ENCODE measurements at regions not wholly inside any gene's neighbourhood (a gene's known extent, or its start where the extent isn't known, plus 50 kb on each side); places are given as distances from the start of the nearest gene placed in this dataset.

- POLR2A ChIA-PET (ENCODE audit: unreplicated experiment) = no interaction called here
- no TSS peak for BruUV-seq (replicated peaks)
- Histone ChIP-seq H3F3A (ENCODE audit: low read length, unreplicated experiment) (no peaks in the 10 kb centered on the region), H2AFZ (ENCODE audit: low read length) (no peak overlapping the region), H3K9me3 (ENCODE audit: low read length) (no peaks in the 10 kb centered on the region), H3K4me3 (ENCODE audit: low read length) (no peak overlapping the region), H3K79me2 (ENCODE audit: low read length) (no peaks in the 10 kb centered on the region), H3K27ac (ENCODE audit: low read length) (no peak overlapping the region), H3K4me2 (ENCODE audit: low read length) (no peak overlapping the region), H3K4me1 (ENCODE audit: insufficient read depth, low read length) (no peaks in the 10 kb centered on the region), H3K36me3 (ENCODE audit: low read depth, low read length) (no peaks in the 10 kb centered on the region), H4K20me1 (ENCODE audit: low read length) (no peaks in the 10 kb centered on the region), H3K9me2 (replicated peaks; ENCODE audit: low read length) (no peaks in the 10 kb centered on the region), H3K27me3 (ENCODE audit: low read length) (no peaks in the 10 kb centered on the region), H3K9ac (ENCODE audit: low read length) (no peak overlapping the region)
- CTCF ChIA-PET = no interaction called here
- TF ChIP-seq EZH2 (IDR thresholded peaks at IDR 0.05; ENCODE audit: low read length, unreplicated experiment) (no peak), CTCF (conservative IDR thresholded peaks at IDR 0.05; ENCODE audit: low read depth, low read length) (no peak), EZH2phosphoT487 (IDR thresholded peaks at IDR 0.05; ENCODE audit: borderline replicate concordance, low read length) (no peak)
- intact Hi-C loops (cut with micrococcal nuclease) = no loop called here
- ATAC-seq (no peak), DNase-seq (no peak)
Observed at GRCh38 chr2:223508372-223508771, 93.8 kb downstream of the SCG2 start.

- H3K27me3 ChIP-seq (ENCODE audit: low read length) = no peaks in the 10 kb centered on the region
- no peaks in the 10 kb centered on the region for H3F3A ChIP-seq (ENCODE audit: low read length, unreplicated experiment)
- no TSS peak for BruUV-seq (replicated peaks)
- TF ChIP-seq EZH2phosphoT487 (IDR thresholded peaks at IDR 0.05; ENCODE audit: borderline replicate concordance, low read length) (no peak), EZH2 (IDR thresholded peaks at IDR 0.05; ENCODE audit: low read length, unreplicated experiment) (no peak), CTCF (conservative IDR thresholded peaks at IDR 0.05; ENCODE audit: low read depth, low read length) (no peak)
- H3K4me2 ChIP-seq (ENCODE audit: low read length) = no peak overlapping the region
- intact Hi-C loops (cut with micrococcal nuclease) = no loop called here
- ChIA-PET CTCF (no interaction called here), POLR2A (ENCODE audit: unreplicated experiment) (no interaction called here)
- ATAC-seq (no peak), DNase-seq (no peak)
- peaks cover 4% of the 10 kb centered on the region; the same call in 1 of the 2 replicates for H3K4me1 ChIP-seq (ENCODE audit: insufficient read depth, low read length)
- no peaks in the 10 kb centered on the region for H4K20me1 ChIP-seq (ENCODE audit: low read length)
- H3K36me3 ChIP-seq (ENCODE audit: low read depth, low read length) = no peaks in the 10 kb centered on the region
- no peak overlapping the region for H2AFZ ChIP-seq (ENCODE audit: low read length)
- H3K4me3 ChIP-seq (ENCODE audit: low read length) = no peak overlapping the region
- no peaks in the 10 kb centered on the region for H3K9me2 ChIP-seq (replicated peaks; ENCODE audit: low read length)
- no peaks in the 10 kb centered on the region for H3K79me2 ChIP-seq (ENCODE audit: low read length)
- no peak overlapping the region for H3K9ac ChIP-seq (ENCODE audit: low read length)
- peaks cover 5% of the 10 kb centered on the region; the same call in 1 of the 2 replicates for H3K9me3 ChIP-seq (ENCODE audit: low read length)
- no peak overlapping the region for H3K27ac ChIP-seq (ENCODE audit: low read length)
Observed at GRCh38 chr2:223510713-223511112, 91.4 kb downstream of the SCG2 start.

GRCh38 chr2:223511168-223511567 lies 91.0 kb downstream of the SCG2 start:
- Histone ChIP-seq H3F3A (ENCODE audit: low read length, unreplicated experiment) (no peaks in the 10 kb centered on the region), H2AFZ (ENCODE audit: low read length) (no peak overlapping the region), H3K4me3 (ENCODE audit: low read length) (no peak overlapping the region), H3K4me2 (ENCODE audit: low read length) (no peak overlapping the region), H3K27me3 (ENCODE audit: low read length) (no peaks in the 10 kb centered on the region), H3K9ac (ENCODE audit: low read length) (no peak overlapping the region), H3K4me1 (ENCODE audit: insufficient read depth, low read length) (peaks cover 4% of the 10 kb centered on the region; the same call in 1 of the 2 replicates), H3K27ac (ENCODE audit: low read length) (no peak overlapping the region), H3K79me2 (ENCODE audit: low read length) (no peaks in the 10 kb centered on the region), H3K9me2 (replicated peaks; ENCODE audit: low read length) (no peaks in the 10 kb centered on the region), H3K9me3 (ENCODE audit: low read length) (peaks cover 5% of the 10 kb centered on the region; the same call in 1 of the 2 replicates), H3K36me3 (ENCODE audit: low read depth, low read length) (no peaks in the 10 kb centered on the region), H4K20me1 (ENCODE audit: low read length) (no peaks in the 10 kb centered on the region)
- intact Hi-C loops (cut with micrococcal nuclease) = no loop called here
- BruUV-seq (replicated peaks) = no TSS peak
- TF ChIP-seq EZH2 (IDR thresholded peaks at IDR 0.05; ENCODE audit: low read length, unreplicated experiment) (no peak), EZH2phosphoT487 (IDR thresholded peaks at IDR 0.05; ENCODE audit: borderline replicate concordance, low read length) (no peak), CTCF (conservative IDR thresholded peaks at IDR 0.05; ENCODE audit: low read depth, low read length) (no peak)
- DNase-seq (no peak), ATAC-seq (no peak)
- CTCF ChIA-PET = no interaction called here
- POLR2A ChIA-PET (ENCODE audit: unreplicated experiment) = no interaction called here

All from PC-3 (cell line).